Ishikawa (cell line): ENCODE measurements at regions not wholly inside any gene's neighbourhood (a gene's known extent, or its start where the extent isn't known, plus 50 kb on each side); places are given as distances from the start of the nearest gene placed in this dataset.
A peak's percentile ranks its signal among the peaks of the same experiment; 100 is the strongest.

Experiments
- CEBPB ChIP-seq: IDR thresholded peaks from 2 replicates; pipeline ENCODE4 v1.6.1; 2012
- CREB1 ChIP-seq: IDR thresholded peaks from 2 replicates; pipeline ENCODE4 v1.6.1; 2012; ENCODE audit warnings: low read depth
- EGR1 ChIP-seq: IDR thresholded peaks from 2 replicates; pipeline ENCODE4 v1.6.1; 2012
- EP300 ChIP-seq: IDR thresholded peaks from 2 replicates; pipeline ENCODE4 v1.6.1; 2012; ENCODE audit warnings: borderline replicate concordance
- FOXM1 ChIP-seq: IDR thresholded peaks from 2 replicates; pipeline ENCODE4 v1.6.1; 2012; ENCODE audit warnings: low read depth, borderline replicate concordance
- NFIC ChIP-seq: IDR thresholded peaks from 2 replicates; pipeline ENCODE4 v1.6.1; 2012
- RAD21 ChIP-seq: IDR thresholded peaks from 2 replicates; pipeline ENCODE4 v1.6.1; 2012; ENCODE audit warnings: low read depth
- TAF1 ChIP-seq: IDR thresholded peaks from 2 replicates; pipeline ENCODE4 v1.6.1; 2012; ENCODE audit warnings: low read depth, mild to moderate bottlenecking
- TCF12 ChIP-seq: IDR thresholded peaks from 2 replicates; pipeline ENCODE4 v1.6.1; 2012; ENCODE audit warnings: low read depth
- TEAD4 ChIP-seq: IDR thresholded peaks from 2 replicates; pipeline ENCODE4 v1.6.1; 2012
- YY1 ChIP-seq: IDR thresholded peaks from 2 replicates; pipeline ENCODE4 v1.6.1; 2012; ENCODE audit warnings: low read depth
- ZBTB7A ChIP-seq: IDR thresholded peaks from 2 replicates; pipeline ENCODE4 v1.6.1; 2012; ENCODE audit warnings: low read depth
- TF ChIP-seq, protein P1 (sequence below): IDR thresholded peaks from 2 replicates; pipeline ENCODE4 v1.6.1; 2012; ENCODE audit warnings: low read depth, mild to moderate bottlenecking
- TF ChIP-seq, protein P2 (sequence below): IDR thresholded peaks from 2 replicates; pipeline ENCODE4 v1.6.1; 2012
- TF ChIP-seq, protein P3 (sequence below): IDR thresholded peaks from 2 replicates; pipeline ENCODE4 v1.6.1; 2012

DNA sequence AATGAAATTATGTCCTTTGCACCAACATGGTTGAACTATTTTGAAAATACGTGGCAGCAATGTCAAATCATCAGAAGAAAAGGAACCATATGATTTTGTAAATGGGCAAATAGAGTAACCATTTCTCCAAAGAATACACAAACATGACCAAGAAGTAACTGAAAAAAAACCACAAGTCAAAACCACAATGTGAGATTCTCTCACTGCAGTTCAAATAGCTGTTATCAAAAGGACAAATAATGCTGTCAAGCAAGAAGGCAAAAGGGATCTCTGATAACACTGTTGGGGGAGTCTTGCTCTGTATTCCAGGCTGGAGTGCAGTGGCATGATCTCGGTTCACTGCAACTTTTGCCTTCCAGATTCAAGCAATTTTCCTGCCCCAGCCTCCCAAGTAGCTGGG, 170.7 kb upstream of the XIST start:
- TF ChIP-seq, protein P1, sequence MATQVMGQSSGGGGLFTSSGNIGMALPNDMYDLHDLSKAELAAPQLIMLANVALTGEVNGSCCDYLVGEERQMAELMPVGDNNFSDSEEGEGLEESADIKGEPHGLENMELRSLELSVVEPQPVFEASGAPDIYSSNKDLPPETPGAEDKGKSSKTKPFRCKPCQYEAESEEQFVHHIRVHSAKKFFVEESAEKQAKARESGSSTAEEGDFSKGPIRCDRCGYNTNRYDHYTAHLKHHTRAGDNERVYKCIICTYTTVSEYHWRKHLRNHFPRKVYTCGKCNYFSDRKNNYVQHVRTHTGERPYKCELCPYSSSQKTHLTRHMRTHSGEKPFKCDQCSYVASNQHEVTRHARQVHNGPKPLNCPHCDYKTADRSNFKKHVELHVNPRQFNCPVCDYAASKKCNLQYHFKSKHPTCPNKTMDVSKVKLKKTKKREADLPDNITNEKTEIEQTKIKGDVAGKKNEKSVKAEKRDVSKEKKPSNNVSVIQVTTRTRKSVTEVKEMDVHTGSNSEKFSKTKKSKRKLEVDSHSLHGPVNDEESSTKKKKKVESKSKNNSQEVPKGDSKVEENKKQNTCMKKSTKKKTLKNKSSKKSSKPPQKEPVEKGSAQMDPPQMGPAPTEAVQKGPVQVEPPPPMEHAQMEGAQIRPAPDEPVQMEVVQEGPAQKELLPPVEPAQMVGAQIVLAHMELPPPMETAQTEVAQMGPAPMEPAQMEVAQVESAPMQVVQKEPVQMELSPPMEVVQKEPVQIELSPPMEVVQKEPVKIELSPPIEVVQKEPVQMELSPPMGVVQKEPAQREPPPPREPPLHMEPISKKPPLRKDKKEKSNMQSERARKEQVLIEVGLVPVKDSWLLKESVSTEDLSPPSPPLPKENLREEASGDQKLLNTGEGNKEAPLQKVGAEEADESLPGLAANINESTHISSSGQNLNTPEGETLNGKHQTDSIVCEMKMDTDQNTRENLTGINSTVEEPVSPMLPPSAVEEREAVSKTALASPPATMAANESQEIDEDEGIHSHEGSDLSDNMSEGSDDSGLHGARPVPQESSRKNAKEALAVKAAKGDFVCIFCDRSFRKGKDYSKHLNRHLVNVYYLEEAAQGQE, result no peak
- no peak for TF ChIP-seq CREB1
- TF ChIP-seq TCF12, result no peak
- TF ChIP-seq TEAD4, result no peak
- TF ChIP-seq, protein P2, sequence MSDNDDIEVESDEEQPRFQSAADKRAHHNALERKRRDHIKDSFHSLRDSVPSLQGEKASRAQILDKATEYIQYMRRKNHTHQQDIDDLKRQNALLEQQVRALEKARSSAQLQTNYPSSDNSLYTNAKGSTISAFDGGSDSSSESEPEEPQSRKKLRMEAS, result no peak
- no peak for TF ChIP-seq EP300
- TF ChIP-seq ZBTB7A, result no peak
- no peak for TF ChIP-seq FOXM1
- no peak for TF ChIP-seq RAD21
- no peak for TF ChIP-seq TAF1
- TF ChIP-seq EGR1, result no peak
- TF ChIP-seq, protein P3, sequence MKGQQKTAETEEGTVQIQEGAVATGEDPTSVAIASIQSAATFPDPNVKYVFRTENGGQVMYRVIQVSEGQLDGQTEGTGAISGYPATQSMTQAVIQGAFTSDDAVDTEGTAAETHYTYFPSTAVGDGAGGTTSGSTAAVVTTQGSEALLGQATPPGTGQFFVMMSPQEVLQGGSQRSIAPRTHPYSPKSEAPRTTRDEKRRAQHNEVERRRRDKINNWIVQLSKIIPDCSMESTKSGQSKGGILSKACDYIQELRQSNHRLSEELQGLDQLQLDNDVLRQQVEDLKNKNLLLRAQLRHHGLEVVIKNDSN, result no peak
- TF ChIP-seq NFIC, result no peak
- TF ChIP-seq YY1, result no peak
- TF ChIP-seq CEBPB, result no peak

DNA sequence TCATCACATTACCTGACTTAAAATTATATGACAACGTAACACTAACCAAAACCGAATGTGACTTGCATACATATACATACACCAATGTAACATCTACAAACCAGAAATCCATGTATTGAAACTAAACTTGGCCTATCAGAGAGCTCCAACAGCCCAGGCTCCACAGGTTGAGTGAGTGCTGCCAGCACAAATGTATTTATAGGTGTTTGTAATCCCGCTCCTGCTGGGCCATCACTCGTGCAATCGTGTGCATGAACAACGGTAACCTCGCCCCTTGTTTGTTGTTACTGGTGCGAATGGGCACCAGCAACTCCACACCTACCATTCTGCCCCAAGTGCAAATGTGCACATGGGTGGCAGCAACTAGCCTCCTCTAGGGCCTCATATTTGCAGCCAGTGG, 165.7 kb upstream of the XIST start:
- TF ChIP-seq EGR1 (no peak), RAD21 (no peak), TAF1 (no peak), EP300 (no peak), YY1 (no peak), NFIC (no peak)
- TF ChIP-seq, protein P2, result no peak
- TF ChIP-seq, protein P1, result no peak

DNA sequence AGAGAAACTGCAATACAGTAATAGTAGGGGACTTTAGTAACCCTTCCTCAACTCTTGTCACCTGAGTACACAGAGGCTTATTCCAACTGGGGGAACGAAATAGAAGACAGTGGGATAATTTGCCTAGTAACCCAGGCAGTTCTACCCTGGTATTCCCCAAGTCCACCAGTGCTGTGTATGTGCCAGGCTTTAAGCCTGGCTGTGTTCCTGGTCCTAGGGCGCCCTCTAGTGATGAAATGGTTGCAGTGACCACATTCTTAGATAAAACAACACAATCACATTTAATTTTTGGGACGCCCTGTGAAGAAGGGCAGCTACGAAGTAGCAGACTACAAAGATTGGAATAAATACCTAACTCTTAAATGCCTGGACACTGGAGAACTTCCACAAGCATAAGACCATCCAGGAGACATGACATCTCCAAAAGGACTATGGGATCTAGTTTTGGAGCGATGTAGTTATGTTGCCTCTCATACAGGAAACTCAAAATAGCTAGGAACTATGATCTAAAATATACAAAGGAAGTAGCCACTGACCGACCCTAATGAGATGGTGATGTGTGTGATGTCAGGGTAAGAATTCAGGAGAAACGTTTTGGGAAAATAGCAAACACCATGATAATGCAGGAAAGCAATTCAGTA, 163.0 kb upstream of the XIST start:
- peak; percentile 76 for TF ChIP-seq RAD21
- no peak for TF ChIP-seq TAF1

DNA sequence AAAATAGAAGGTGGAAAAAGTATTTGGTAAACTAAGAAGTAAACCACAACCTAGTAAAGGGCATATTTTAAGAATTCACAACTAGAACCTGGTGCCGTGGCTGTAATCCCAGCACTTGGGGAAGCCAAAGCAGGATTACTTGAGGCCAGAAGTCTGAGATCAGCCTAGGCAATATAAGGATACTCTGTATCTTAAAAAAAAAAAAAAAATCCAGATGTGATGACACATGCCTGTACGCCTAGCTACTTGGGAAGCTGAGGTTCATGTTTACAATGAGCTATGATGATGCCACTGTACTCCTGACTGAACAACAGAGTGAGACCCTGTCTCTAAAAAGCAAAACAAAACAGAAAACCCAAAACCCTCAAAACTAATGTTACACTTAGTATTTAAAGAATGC, 156.5 kb upstream of the XIST start:
- TF ChIP-seq, protein P1, result no peak
- TF ChIP-seq YY1, result no peak
- TF ChIP-seq FOXM1, result no peak
- no peak for TF ChIP-seq EP300
- TF ChIP-seq TAF1, result no peak
- TF ChIP-seq, protein P2, result no peak
- no peak for TF ChIP-seq TEAD4
- TF ChIP-seq ZBTB7A, result no peak
- TF ChIP-seq NFIC, result no peak
- no peak for TF ChIP-seq CEBPB
- TF ChIP-seq EGR1, result no peak
- no peak for TF ChIP-seq CREB1

DNA sequence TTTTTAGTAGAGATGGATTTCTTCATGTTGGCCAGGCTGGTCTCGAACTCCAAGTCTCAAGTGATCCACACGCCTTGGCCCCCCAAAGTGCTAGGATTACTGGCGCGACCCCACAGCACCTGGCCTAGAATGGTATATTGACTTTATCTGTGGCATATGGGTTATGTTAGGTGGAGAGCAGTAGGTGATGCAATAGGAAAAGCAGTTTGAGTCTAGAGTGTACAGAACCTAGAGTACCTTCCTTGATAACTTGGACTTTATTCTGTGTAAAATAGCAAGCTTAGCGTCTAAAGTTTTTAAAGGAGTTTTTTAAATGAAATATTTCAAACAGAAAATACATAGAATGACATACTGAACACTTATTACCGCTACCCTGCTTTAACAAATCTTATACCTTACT, 139.5 kb upstream of the XIST start:
- TF ChIP-seq TAF1 (no peak), YY1 (no peak), CEBPB (no peak)
- TF ChIP-seq, protein P3, result no peak
